Suprapubic skin (tissue), 3 donors: ENCODE measurements at regions not wholly inside any gene's neighbourhood (a gene's known extent, or its start where the extent isn't known, plus 50 kb on each side); places are given as distances from the start of the nearest gene placed in this dataset.

Source experiments
- CTCF ChIP-seq, 2 donors: fragments of 200-600 bp in 1 of 2; fragments of 450-650 bp in 1 of 2; sonication (generic) in 1 of 2; IDR thresholded peaks; one replicate each; pipeline ENCODE4 v1.5.1; 2016 to 2019; ENCODE audit warnings: antibody characterized with exemption in 2 of 2, mild to moderate bottlenecking in 1 of 2, moderate library complexity in 1 of 2
- EP300 ChIP-seq: sonication (generic); formaldehyde crosslinking; IDR thresholded peaks from one replicate; pipeline ENCODE4 v1.6.1; 2017; ENCODE audit warnings: antibody characterized with exemption
- POLR2A ChIP-seq, 2 donors: fragments of 450-650 bp; IDR thresholded peaks; one replicate each; pipeline ENCODE4 v1.6.1; 2017; ENCODE audit warnings: antibody characterized with exemption in 2 of 2, mild to moderate bottlenecking in 2 of 2, moderate library complexity in 2 of 2

GRCh38 chr12:24724814-24725213 lies 224.1 kb downstream of the BCAT1 start:
- TF ChIP-seq CTCF (IDR thresholded peaks at IDR 0.05): no peak
- no peak for TF ChIP-seq POLR2A (IDR thresholded peaks at IDR 0.05)
- no peak for TF ChIP-seq EP300
